ENCODE measurements at regions not wholly inside any gene's neighbourhood (a gene's known extent, or its start where the extent isn't known, plus 50 kb on each side); places are given as distances from the start of the nearest gene placed in this dataset.

GRCh38 chr16:9151074-9151473 lies 59.6 kb downstream of the HAPSTR1 start:
- peaks cover 16% of the 10 kb centered on the region for H3K4me1 Mint-ChIP-seq
- no peak overlapping the region for H3K4me3 Mint-ChIP-seq
- peaks cover 11% of the 10 kb centered on the region for H3K27me3 Mint-ChIP-seq (ENCODE audit: insufficient read depth)
- H3K4me3 ChIP-seq (ENCODE audit: low read length) = no peak overlapping the region
- peaks cover 4% of the 10 kb centered on the region for H3K9me3 Mint-ChIP-seq
- H3K27ac Mint-ChIP-seq = no peak overlapping the region
- H3K9me3 ChIP-seq (ENCODE audit: control insufficient read depth, low read length) = no peaks in the 10 kb centered on the region
- no peaks in the 10 kb centered on the region for H3K36me3 Mint-ChIP-seq (ENCODE audit: low read depth)
- DNase-seq = no peak
- H3K27me3 ChIP-seq (ENCODE audit: control insufficient read depth, insufficient read depth, low read length, poor library complexity, severe bottlenecking) = no peaks in the 10 kb centered on the region
- 83 to 100% methylated on average over 1 to 5 of the region's 5 CpGs for WGBS, 2 experiments (ENCODE audit: insufficient coverage in 1 of 2, insufficient read length in 1 of 2)
- H3K4me1 ChIP-seq (ENCODE audit: control insufficient read depth, insufficient read depth, low read length) = no peaks in the 10 kb centered on the region
- no peak for TF ChIP-seq CTCF (conservative IDR thresholded peaks at IDR 0.05)
- no peak overlapping the region for H3K27ac ChIP-seq (ENCODE audit: low read depth, low read length)
- H3K36me3 ChIP-seq (ENCODE audit: control insufficient read depth, insufficient read depth, low read length) = no peaks in the 10 kb centered on the region
- H3K9ac ChIP-seq (ENCODE audit: extremely low read depth, low read length, poor library complexity, severe bottlenecking) = no peak overlapping the region

DNA sequence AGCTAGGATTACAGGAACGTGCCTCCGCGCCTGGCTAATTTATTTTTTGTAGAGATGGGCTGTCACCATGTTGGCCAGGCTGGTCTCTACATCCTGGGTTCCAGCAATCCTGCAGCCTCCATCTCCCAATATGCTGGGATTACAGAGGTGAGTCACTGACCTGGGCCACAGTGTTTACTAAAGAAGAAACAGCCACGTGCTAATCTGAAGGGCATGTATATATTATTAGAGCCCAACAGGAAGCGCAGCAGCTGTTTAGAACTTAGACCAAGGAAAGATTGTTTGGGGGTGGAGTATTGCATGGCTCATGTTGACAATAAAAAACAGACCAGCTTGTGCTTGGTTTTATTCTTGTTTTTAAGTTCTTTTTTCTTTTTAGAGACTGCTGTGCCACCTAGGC lies 60.2 kb downstream of the HAPSTR1 start:
- H3K9ac ChIP-seq (ENCODE audit: extremely low read depth, low read length, poor library complexity, severe bottlenecking) = no peak overlapping the region
- H3K9me3 ChIP-seq (ENCODE audit: control insufficient read depth, low read length) = no peaks in the 10 kb centered on the region
- DNase-seq = no peak
- no peaks in the 10 kb centered on the region for H3K36me3 ChIP-seq (ENCODE audit: control insufficient read depth, insufficient read depth, low read length)
- H3K4me1 Mint-ChIP-seq = peaks cover 17% of the 10 kb centered on the region
- H3K9me3 Mint-ChIP-seq = peaks cover 4% of the 10 kb centered on the region
- no peak overlapping the region for H3K4me3 Mint-ChIP-seq
- no peaks in the 10 kb centered on the region for H3K36me3 Mint-ChIP-seq (ENCODE audit: low read depth)
- peaks cover 9% of the 10 kb centered on the region for H3K27me3 Mint-ChIP-seq (ENCODE audit: insufficient read depth)
- no peak overlapping the region for H3K4me3 ChIP-seq (ENCODE audit: low read length)
- no peaks in the 10 kb centered on the region for H3K27me3 ChIP-seq (ENCODE audit: control insufficient read depth, insufficient read depth, low read length, poor library complexity, severe bottlenecking)
- H3K27ac Mint-ChIP-seq = no peak overlapping the region
- TF ChIP-seq CTCF (conservative IDR thresholded peaks at IDR 0.05) = no peak
- H3K4me1 ChIP-seq (ENCODE audit: control insufficient read depth, insufficient read depth, low read length) = no peaks in the 10 kb centered on the region
- WGBS, 2 experiments (ENCODE audit: insufficient coverage in 1 of 2, insufficient read length in 1 of 2) = 85 to 88% methylated on average over 4 to 5 of the region's 5 CpGs
- H3K27ac ChIP-seq (ENCODE audit: low read depth, low read length) = no peak overlapping the region

- WGBS, 2 experiments (ENCODE audit: insufficient coverage in 1 of 2, insufficient read length in 1 of 2) = 88% methylated on average over 16 to 19 of the region's 19 CpGs
- no peak overlapping the region for H3K27ac Mint-ChIP-seq
- Histone ChIP-seq H3K9ac (ENCODE audit: extremely low read depth, low read length, poor library complexity, severe bottlenecking) (no peak overlapping the region), H3K36me3 (ENCODE audit: control insufficient read depth, insufficient read depth, low read length) (no peaks in the 10 kb centered on the region), H3K4me3 (ENCODE audit: low read length) (no peak overlapping the region), H3K27ac (ENCODE audit: low read depth, low read length) (no peak overlapping the region), H3K4me1 (ENCODE audit: control insufficient read depth, insufficient read depth, low read length) (no peaks in the 10 kb centered on the region), H3K27me3 (ENCODE audit: control insufficient read depth, insufficient read depth, low read length, poor library complexity, severe bottlenecking) (no peaks in the 10 kb centered on the region), H3K9me3 (ENCODE audit: control insufficient read depth, low read length) (no peaks in the 10 kb centered on the region)
- TF ChIP-seq CTCF (conservative IDR thresholded peaks at IDR 0.05) = no peak
- no peaks in the 10 kb centered on the region for H3K36me3 Mint-ChIP-seq (ENCODE audit: low read depth)
- H3K4me3 Mint-ChIP-seq = no peak overlapping the region
- peaks cover 4% of the 10 kb centered on the region for H3K9me3 Mint-ChIP-seq
- DNase-seq = no peak
- peaks cover 17% of the 10 kb centered on the region for H3K4me1 Mint-ChIP-seq
- H3K27me3 Mint-ChIP-seq (ENCODE audit: insufficient read depth) = peaks cover 9% of the 10 kb centered on the region
Observed at GRCh38 chr16:9152649-9153501, 61.4 kb downstream of the HAPSTR1 start.
